ENCODE measurements at regions not wholly inside any gene's neighbourhood (a gene's known extent, or its start where the extent isn't known, plus 50 kb on each side); places are given as distances from the start of the nearest gene placed in this dataset.

- no peak for TF ChIP-seq CTCF (IDR thresholded peaks at IDR 0.05)
- no peak for TF ChIP-seq POLR2A (IDR thresholded peaks at IDR 0.05)
- TF ChIP-seq POLR2AphosphoS5 (IDR thresholded peaks at IDR 0.05): no peak
- no peak for TF ChIP-seq EP300 (IDR thresholded peaks at IDR 0.05)
These were observed 1293.4 kb downstream of the TBC1D22A start for GRCh38 chr22:48055827-48056226.
